Vagina (tissue), 2 donors: ENCODE measurements at regions not wholly inside any gene's neighbourhood (a gene's known extent, or its start where the extent isn't known, plus 50 kb on each side); places are given as distances from the start of the nearest gene placed in this dataset.

Source experiments
- CTCF ChIP-seq, 3 experiments: fragments of 450-650 bp in 2 of 3; fragments of 200-600 bp in 1 of 3; sonication (generic) in 1 of 3; IDR thresholded peaks; one replicate each; pipeline ENCODE4 v1.5.1; 2017 to 2019; ENCODE audit warnings: antibody characterized with exemption in 3 of 3, mild to moderate bottlenecking in 2 of 3, moderate library complexity in 2 of 3
- POLR2A ChIP-seq, 2 donors: fragments of 450-650 bp; IDR thresholded peaks; one replicate each; pipeline ENCODE4 v1.6.1; 2017; ENCODE audit warnings: antibody characterized with exemption in 2 of 2, mild to moderate bottlenecking in 2 of 2, moderate library complexity in 2 of 2
- POLR2AphosphoS5 ChIP-seq, 2 donors: sonication (generic); formaldehyde crosslinking; IDR thresholded peaks; one replicate each; pipeline ENCODE4 v1.9.0; 2017; ENCODE audit warnings: antibody characterized with exemption in 2 of 2, mild to moderate bottlenecking in 2 of 2, low read depth in 1 of 2; ENCODE audit not compliant: insufficient read depth in 1 of 2

- TF ChIP-seq POLR2A (IDR thresholded peaks at IDR 0.05) = no peak
- no peak for TF ChIP-seq CTCF (IDR thresholded peaks at IDR 0.05)
- no peak for TF ChIP-seq POLR2AphosphoS5 (IDR thresholded peaks at IDR 0.05; ENCODE audit: insufficient read depth in 1 of 2, low read depth in 1 of 2)
Observed at GRCh38 chr11:69918231-69918937, 99.2 kb upstream of the FGF3 start.
